ENCODE measurements at regions not wholly inside any gene's neighbourhood (a gene's known extent, or its start where the extent isn't known, plus 50 kb on each side); places are given as distances from the start of the nearest gene placed in this dataset.

DNA sequence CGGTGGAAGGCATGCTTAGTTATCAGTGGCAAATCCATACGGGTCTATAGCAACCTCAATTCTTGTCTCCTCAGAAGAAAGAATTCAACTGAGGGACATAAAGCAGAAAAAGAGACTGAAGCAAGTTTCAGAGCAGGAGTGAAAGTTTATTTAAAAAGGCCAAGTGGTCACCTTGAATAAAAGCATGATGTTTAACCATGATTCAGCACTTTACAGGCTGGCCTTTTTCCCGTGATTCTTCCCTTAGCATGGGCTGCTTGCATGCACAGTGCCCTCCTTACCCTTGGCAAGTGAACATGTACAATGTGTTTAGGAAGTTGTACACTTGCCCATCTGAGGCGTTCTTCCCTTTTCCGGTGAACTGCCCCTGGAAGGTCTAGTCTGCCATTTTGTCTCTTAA, 225.3 kb downstream of the ATP23 start:
- no peak for TF ChIP-seq TCF7L2 (IDR thresholded peaks at IDR 0.05; ENCODE audit: borderline replicate concordance, extremely low read depth, insufficient read depth, insufficient read length)
- TF ChIP-seq POLR2A (IDR thresholded peaks at IDR 0.05; ENCODE audit: borderline replicate concordance, extremely low read depth, insufficient read depth, insufficient read length): no peak
